SU-DHL-6 (cell line): ENCODE measurements at regions not wholly inside any gene's neighbourhood (a gene's known extent, or its start where the extent isn't known, plus 50 kb on each side); places are given as distances from the start of the nearest gene placed in this dataset.

Experiments used
- CTCF ChIP-seq: fragments of 200-600 bp; sonication (generic); IDR thresholded peaks from one replicate; pipeline ENCODE4 v1.5.1; 2017; ENCODE audit warnings: antibody characterized with exemption, mild to moderate bottlenecking, low read length, moderate library complexity; ENCODE audit not compliant: insufficient read depth, poor library complexity, severe bottlenecking
- EZH2phosphoT487 ChIP-seq: fragments of 200-600 bp; sonication (generic), shearing (Covaris generic); conservative IDR thresholded peaks from 2 replicates; pipeline ENCODE4 v1.6.1; 2018; ENCODE audit warnings: mild to moderate bottlenecking, antibody characterized with exemption, low read length, moderate library complexity, mixed read lengths

GRCh38 chrX:13159886-13160285, 115.5 kb upstream of the FAM9C start:
- TF ChIP-seq CTCF (no peak), EZH2phosphoT487 (no peak)
